Stimulated activated CD4-positive, alpha-beta T cell treated with anti-CD3 and anti-CD28 coated beads, Interleukin-2, amount 100 ng/mL, for 48 hours (primary cell): ENCODE measurements at regions not wholly inside any gene's neighbourhood (a gene's known extent, or its start where the extent isn't known, plus 50 kb on each side); places are given as distances from the start of the nearest gene placed in this dataset.

Experiments used
- DNase-seq, 2 donors: peaks; one replicate each; pipeline ENCODE4 v3.0.0-alpha.2; 2020

- DNase-seq = no peak
These were observed 152.8 kb downstream of the BCL11A start for GRCh38 chr2:60400462-60401246.

DNA sequence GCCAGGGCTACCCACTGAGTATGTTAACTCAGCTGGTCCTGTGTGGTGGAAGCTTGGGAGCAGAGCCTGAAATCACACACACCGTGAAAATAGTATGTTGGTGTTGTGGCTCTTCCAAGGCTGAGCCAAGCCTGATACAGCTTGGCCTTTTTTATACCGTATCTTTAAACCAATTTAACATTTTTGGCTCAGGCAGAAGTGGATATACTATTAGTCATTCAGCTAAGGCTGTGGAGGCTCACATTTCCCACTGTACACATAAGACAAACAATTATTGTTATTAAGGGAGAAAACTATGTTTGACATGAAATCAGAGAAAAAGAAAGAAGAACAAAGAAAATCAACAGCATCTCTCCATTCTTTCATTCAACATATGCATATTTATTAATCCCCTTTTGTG, 159.0 kb downstream of the BCL11A start:
- DNase-seq = no peak

GRCh38 chr2:60391649-60392375, 161.6 kb downstream of the BCL11A start:
- DNase-seq = no peak

DNA sequence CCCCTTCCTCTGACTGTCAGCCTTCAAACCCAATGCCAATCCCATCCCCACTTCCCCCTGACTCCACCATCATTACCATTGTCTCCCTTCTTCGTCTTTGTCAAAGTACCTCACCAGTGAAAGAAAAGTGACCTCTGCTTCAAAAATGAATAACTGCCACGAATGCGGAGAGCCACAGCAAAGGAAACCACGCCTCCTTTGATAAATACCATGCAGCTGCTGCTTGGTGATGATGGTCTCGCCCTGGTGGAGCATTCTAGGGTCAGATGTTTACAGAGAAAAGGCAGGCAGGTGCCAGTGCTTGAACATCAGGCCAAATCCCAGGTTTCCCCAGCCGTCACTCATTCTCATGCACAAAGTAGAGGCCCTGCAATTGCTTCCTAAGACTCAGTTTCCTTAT, 162.2 kb downstream of the BCL11A start:
- no peak for DNase-seq

GRCh38 chr2:60386436-60386835, 167.0 kb downstream of the BCL11A start:
- DNase-seq = no peak

GRCh38 chr2:60385648-60386047, 167.8 kb downstream of the BCL11A start:
- no peak for DNase-seq

GRCh38 chr2:60383401-60384143, 169.9 kb downstream of the BCL11A start:
- DNase-seq = no peak

DNA sequence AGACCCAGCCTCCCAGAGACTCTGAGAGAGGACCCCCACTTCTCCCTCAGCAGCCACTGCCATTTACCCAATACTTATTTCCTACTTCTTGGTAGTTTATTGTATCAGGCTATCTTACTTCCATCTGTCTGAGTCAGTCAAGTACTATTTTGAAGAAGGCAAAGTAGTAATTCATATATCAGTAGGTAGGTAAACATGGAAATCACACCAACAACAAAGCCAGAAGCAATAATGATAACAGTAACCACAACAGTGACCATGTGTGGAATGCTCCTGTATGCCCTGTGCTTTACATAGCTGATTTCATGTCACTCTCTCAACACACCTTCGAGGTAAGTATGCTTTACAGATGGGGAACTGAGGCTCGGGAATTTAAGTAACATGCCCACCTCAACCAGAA, 173.0 kb downstream of the BCL11A start:
- no peak for DNase-seq

DNA sequence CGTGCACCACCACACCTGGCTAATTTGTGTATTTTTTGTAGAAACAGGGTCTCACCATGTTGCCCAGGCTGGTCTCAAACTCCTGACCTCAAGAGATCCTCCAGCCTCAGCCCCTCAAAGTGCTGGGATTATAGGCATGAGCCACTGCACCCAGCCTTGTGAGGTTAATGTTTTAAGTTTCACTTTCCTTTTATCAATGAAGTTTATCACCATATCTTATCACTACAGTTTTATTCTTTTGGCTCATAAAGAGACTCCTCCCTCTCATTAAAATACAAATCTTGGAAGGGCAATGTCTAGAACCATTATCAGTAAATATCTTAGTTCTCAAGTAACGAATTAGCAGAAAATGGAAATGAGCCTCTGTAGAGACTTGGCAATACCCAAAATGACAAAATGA, 173.8 kb downstream of the BCL11A start:
- no peak for DNase-seq

- no peak for DNase-seq
These were observed 174.2 kb downstream of the BCL11A start for GRCh38 chr2:60379216-60379615.

GRCh38 chr2:60377825-60378224, 175.6 kb downstream of the BCL11A start:
- no peak for DNase-seq

- DNase-seq = no peak
These were observed 177.2 kb downstream of the BCL11A start for GRCh38 chr2:60376252-60376651.

DNA sequence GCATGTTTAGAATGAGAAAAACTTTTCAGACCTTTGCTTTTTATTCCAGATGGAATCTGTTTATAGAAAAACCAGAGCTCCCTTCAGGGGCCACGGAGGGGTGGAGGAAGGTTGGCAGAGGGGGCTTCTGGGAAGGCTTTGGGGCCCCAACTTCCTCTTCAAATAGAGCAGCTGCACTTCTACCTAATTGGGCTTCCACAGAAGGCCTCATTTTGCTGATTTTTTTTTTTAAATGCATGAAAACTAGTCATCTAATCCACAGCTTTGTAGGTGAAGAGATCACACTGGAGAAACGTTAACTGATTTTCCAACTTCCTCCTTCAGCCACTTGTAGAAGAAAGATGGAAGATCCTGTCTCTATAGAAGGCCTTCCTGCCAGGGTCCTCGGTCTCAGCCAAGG, 181.8 kb downstream of the BCL11A start:
- no peak for DNase-seq

DNA sequence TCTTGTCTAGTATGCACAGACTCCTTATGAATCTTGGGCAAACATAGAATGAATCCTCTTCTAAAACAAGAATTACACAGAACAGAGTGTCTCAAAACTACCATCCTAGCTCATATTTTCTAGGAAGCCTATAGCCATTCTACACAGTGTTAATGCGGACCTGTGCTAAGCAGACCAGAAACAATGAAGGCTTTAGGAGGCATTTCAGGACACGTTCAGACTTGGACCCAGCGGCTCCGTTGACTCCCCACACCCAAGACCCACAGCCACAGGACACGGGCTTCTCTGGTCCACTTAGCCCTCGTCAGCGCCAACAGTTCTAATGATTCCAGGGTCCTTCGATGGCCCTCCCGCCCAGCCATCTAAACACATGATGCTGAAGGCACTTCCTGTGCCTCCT, 182.2 kb downstream of the BCL11A start:
- no peak for DNase-seq

GRCh38 chr2:60370814-60371213, 182.6 kb downstream of the BCL11A start:
- no peak for DNase-seq

DNA sequence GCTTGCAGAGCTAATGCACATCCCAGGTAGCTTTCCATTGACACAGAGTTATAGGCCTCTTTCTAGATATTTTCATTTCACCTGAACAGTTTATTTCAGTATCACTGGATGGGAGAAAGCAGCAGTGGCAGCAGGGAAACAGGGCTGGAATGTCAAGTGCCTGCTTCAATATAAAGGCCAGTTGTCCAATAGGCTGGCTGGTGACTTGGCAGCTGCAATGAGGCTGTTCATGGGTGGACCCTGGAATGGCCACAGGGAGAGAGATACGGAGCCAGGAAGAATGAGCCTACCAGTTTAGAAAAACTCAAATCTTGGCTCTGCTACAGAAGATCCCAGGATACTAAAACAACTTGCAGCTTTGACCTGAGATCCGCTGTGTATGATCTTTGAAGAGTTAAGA, 185.0 kb downstream of the BCL11A start:
- DNase-seq = no peak

GRCh38 chr2:60366135-60366712, 187.2 kb downstream of the BCL11A start:
- no peak for DNase-seq

GRCh38 chr2:60365556-60365955, 187.9 kb downstream of the BCL11A start:
- no peak for DNase-seq

GRCh38 chr2:60364491-60364890, 189.0 kb downstream of the BCL11A start:
- DNase-seq = no peak

- DNase-seq = no peak
These were observed 192.0 kb downstream of the BCL11A start for GRCh38 chr2:60361498-60361897.

DNA sequence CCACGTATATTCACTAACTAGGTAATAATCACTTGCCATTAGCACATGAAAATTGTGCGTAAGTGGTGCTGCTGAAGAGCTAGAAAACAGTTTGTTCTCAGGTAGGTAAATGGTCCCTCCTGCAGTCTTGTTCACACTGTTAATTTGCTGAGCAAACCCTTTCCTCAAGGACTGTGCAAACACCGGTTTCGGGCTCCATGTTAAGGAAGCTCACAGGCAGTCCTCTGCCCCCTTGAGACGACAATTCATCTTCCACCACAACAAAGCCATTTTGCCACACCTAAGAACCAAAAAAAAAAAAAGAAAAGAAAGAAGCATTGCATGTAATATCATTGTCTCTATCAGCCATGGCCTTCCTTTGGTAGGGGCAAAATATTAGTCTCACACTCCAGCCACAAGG, 193.9 kb downstream of the BCL11A start:
- DNase-seq = no peak

- no peak for DNase-seq
These were observed 195.0 kb downstream of the BCL11A start for GRCh38 chr2:60358476-60358875.

GRCh38 chr2:60357996-60358395, 195.5 kb downstream of the BCL11A start:
- DNase-seq = no peak
